ENCODE measurements at regions not wholly inside any gene's neighbourhood (a gene's known extent, or its start where the extent isn't known, plus 50 kb on each side); places are given as distances from the start of the nearest gene placed in this dataset.

DNA sequence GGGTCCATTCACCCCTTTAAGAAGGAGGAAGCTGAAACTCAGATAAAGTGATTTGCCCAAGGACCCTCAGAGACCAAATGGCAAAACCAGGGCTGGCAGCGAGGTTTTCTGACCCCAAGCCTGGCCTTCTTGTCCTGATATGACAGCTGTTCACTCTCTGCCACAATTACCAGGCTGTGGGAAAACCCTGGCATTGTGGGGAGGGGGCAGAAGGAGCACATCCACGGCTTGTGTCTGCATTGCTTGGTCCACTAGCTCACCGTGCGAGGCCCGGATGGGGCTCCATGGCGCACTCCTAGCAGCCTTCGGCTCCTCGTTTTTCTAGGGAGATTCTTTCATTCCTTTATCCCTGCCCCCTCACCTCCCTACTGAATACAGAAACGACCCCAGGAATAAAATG is 143.4 kb upstream of the SIX2 start:
- ATAC-seq = no peak
- TF ChIP-seq, protein P1, sequence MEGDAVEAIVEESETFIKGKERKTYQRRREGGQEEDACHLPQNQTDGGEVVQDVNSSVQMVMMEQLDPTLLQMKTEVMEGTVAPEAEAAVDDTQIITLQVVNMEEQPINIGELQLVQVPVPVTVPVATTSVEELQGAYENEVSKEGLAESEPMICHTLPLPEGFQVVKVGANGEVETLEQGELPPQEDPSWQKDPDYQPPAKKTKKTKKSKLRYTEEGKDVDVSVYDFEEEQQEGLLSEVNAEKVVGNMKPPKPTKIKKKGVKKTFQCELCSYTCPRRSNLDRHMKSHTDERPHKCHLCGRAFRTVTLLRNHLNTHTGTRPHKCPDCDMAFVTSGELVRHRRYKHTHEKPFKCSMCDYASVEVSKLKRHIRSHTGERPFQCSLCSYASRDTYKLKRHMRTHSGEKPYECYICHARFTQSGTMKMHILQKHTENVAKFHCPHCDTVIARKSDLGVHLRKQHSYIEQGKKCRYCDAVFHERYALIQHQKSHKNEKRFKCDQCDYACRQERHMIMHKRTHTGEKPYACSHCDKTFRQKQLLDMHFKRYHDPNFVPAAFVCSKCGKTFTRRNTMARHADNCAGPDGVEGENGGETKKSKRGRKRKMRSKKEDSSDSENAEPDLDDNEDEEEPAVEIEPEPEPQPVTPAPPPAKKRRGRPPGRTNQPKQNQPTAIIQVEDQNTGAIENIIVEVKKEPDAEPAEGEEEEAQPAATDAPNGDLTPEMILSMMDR (IDR thresholded peaks at IDR 0.05) = no peak
- Mint-ChIP-seq H3K4me1 (ENCODE audit: low read depth) (no peaks in the 10 kb centered on the region), H3K36me3 (ENCODE audit: low read depth) (no peaks in the 10 kb centered on the region), H3K27me3 (peaks cover 6% of the 10 kb centered on the region), H3K27ac (no peak overlapping the region), H3K9me3 (no peaks in the 10 kb centered on the region), H3K4me3 (no peak overlapping the region)
- ChIA-PET POLR2A (no interaction called here), CTCF (no interaction called here)
- DNase-seq = no peak
- intact Hi-C loops (cut with micrococcal nuclease) = no loop called here

DNA sequence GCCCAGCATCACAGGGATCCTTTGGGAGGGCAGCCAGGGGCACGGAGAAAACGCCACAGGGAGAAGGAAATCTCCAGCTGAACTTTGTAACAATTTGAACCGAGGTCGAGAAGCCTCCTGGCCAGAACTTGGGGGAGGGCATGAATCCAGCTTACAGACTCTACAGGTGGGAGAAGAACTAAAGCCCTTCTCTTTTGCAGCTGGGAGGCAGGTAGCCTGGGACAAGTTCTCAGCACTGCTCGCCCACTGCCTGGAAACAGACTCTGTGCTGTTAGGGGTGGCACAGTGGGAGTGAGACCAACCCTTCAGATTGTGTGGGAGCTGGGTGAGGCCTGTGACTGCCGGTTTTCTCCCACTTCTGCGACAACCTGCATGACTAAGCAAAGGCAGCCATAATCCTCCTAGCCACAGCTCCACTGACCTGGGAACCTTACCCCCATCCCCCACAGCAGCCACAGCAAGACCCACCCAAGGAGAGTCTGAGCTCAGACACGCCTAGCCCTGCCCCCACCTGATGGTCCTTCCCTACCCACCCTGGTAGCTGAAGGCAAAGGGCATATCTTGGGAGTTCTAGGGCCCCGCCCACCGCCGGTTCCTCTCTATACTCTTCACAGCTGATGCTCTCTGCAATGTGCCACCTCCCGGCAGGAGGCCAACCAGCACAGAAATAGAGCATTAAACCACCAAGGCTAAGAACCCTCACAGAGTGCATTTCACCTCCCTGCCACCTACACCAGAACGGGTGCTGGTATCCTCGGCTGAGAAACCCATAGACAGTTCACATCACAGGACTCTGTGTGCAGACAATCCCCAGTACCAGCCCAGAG is 136.0 kb upstream of the SIX2 start:
- TF ChIP-seq, protein P1 (IDR thresholded peaks at IDR 0.05) = no peak
- DNase-seq = no peak
- POLR2A ChIA-PET = no interaction called here
- Mint-ChIP-seq H3K27ac (no peak overlapping the region), H3K4me3 (no peak overlapping the region), H3K27me3 (peaks cover 38% of the 10 kb centered on the region), H3K36me3 (ENCODE audit: low read depth) (no peaks in the 10 kb centered on the region), H3K4me1 (ENCODE audit: low read depth) (no peaks in the 10 kb centered on the region), H3K9me3 (no peaks in the 10 kb centered on the region)
- CTCF ChIA-PET = no interaction called here
- intact Hi-C loops (cut with micrococcal nuclease) = no loop called here
- no peak for ATAC-seq

DNA sequence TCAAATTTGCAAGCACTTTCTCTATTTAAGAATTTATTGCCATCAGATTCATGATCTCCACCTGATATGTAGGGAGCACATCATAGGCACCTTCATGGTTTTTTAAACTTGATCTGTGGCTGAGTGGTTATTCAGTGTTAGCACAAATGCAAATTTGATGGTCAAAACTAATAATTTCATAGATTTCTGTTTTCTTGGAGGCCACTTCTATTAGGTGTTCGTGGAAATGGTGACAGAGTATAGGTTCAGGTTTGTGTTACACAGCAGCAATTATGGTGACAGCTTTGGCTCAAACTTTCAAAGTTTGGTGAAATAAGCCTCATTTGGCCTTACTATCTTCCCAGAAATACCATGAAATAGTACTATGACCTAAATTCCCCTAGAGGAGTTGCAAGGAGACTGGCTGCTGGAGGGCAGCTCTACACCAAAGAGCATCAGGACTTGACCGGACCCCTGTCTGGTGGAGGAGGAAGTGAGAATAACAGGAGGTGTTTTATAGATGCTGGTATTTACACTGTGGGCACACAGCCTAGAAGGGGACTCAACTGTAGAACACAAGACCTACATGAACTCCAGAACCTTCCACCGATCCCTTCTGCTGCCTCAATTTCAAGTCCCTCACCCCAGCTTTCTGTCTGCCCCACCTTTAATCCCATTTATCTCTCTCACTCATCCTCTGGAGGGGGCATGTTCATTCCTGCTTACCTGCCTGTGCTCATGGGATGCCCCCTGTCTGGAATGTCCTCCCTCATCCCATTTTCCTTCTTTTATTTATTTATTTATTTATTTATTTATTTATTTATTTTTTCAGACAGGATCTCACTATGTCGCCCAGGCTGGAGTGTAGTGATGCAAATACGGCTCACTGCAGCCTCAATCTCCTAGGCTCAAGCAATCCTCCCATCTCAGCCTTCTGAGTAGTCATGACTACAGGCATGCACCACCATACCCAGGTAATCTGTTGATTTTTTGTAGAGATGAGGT is 132.9 kb upstream of the SIX2 start:
- ATAC-seq = no peak
- Mint-ChIP-seq H3K27me3 (peaks cover 38% of the 10 kb centered on the region), H3K27ac (no peak overlapping the region), H3K4me1 (ENCODE audit: low read depth) (no peaks in the 10 kb centered on the region), H3K36me3 (ENCODE audit: low read depth) (no peaks in the 10 kb centered on the region), H3K9me3 (no peaks in the 10 kb centered on the region), H3K4me3 (no peak overlapping the region)
- TF ChIP-seq, protein P1 (IDR thresholded peaks at IDR 0.05) = no peak
- DNase-seq = no peak
- intact Hi-C loops (cut with micrococcal nuclease) = no loop called here
- CTCF ChIA-PET = no interaction called here
- POLR2A ChIA-PET = no interaction called here

DNA sequence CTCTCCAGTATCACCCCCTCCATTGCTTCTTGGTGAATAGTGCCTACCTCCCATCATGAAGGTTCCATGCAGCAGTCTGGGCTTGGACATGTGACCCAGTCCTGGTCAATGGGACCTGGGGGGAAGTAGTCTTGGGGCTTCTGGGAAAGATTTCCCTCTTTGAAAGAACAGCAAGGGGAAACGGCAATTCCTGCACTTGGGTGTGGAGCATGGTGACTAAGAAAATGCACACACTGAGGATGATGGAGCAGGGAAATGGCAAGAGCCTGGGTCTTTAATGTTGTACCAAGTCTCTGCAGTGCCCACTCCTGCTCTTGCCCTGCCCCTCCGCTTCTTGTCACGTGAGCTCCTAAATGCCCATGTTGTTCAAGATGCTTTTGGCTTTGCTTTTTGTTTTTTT is 131.4 kb upstream of the SIX2 start:
- H3K27me3 Mint-ChIP-seq = peaks cover 36% of the 10 kb centered on the region
- TF ChIP-seq, protein P1 (IDR thresholded peaks at IDR 0.05) = no peak
- H3K4me3 Mint-ChIP-seq = no peak overlapping the region
- no peaks in the 10 kb centered on the region for H3K9me3 Mint-ChIP-seq
- ChIA-PET POLR2A (no interaction called here), CTCF (no interaction called here)
- H3K4me1 Mint-ChIP-seq (ENCODE audit: low read depth) = no peaks in the 10 kb centered on the region
- H3K27ac Mint-ChIP-seq = no peak overlapping the region
- no peaks in the 10 kb centered on the region for H3K36me3 Mint-ChIP-seq (ENCODE audit: low read depth)
- ATAC-seq (no peak), DNase-seq (no peak)
- intact Hi-C loops (cut with micrococcal nuclease) = no loop called here

DNA sequence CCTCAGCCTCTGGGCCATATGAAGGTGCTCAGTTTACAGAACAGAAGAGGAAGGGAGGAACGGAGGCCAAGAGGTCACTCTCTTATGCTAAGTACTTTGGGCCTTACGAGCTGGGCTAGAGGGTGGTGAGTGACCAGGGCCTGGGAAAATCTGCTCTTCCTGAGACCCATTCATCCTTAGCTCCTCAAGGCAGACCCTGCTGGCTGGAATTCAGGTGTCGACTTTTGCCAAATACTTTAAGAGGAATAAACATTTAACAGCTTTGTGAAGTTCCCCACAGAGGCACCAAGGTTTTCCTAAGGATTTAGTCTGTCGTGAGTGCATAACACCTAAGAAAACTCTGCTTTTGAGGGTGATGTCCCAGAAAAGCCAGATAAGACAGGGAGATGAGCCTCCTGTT is 129.7 kb upstream of the SIX2 start:
- ChIA-PET POLR2A (no interaction called here), CTCF (no interaction called here)
- TF ChIP-seq, protein P1 (IDR thresholded peaks at IDR 0.05) = no peak
- Mint-ChIP-seq H3K27me3 (peaks cover 25% of the 10 kb centered on the region), H3K36me3 (ENCODE audit: low read depth) (no peaks in the 10 kb centered on the region), H3K27ac (no peak overlapping the region), H3K4me1 (ENCODE audit: low read depth) (no peaks in the 10 kb centered on the region), H3K4me3 (no peak overlapping the region), H3K9me3 (no peaks in the 10 kb centered on the region)
- ATAC-seq (no peak), DNase-seq (no peak)
- intact Hi-C loops (cut with micrococcal nuclease) = no loop called here
